Astrocyte (in vitro differentiated cells and primary cell): ENCODE measurements at regions not wholly inside any gene's neighbourhood (a gene's known extent, or its start where the extent isn't known, plus 50 kb on each side); places are given as distances from the start of the nearest gene placed in this dataset.

Experiments used
- CTCF ChIP-seq: IDR thresholded peaks from 2 replicates; pipeline ENCODE4 v1.5.1; 2011; ENCODE audit warnings: low read depth, mild to moderate bottlenecking, inconsistent platforms, low read length, moderate library complexity; ENCODE audit not compliant: insufficient read depth
- EZH2 ChIP-seq: IDR thresholded peaks from 2 replicates; pipeline ENCODE4 v1.6.1; 2012; ENCODE audit warnings: mild to moderate bottlenecking, low read length, inconsistent platforms; ENCODE audit not compliant: insufficient read depth

GRCh38 chr6:23754197-23754596, 371.8 kb upstream of the NRSN1 start:
- TF ChIP-seq EZH2 (no peak), CTCF (no peak)
